Activated T-cell treated with anti-CD3 and anti-CD28 coated beads, Interleukin-2, amount 50 U/mL, for 72 hours (primary cell): ENCODE measurements at regions not wholly inside any gene's neighbourhood (a gene's known extent, or its start where the extent isn't known, plus 50 kb on each side); places are given as distances from the start of the nearest gene placed in this dataset.

ENCODE experiments used
- ATAC-seq, 2 donors: fragments of 150-1000 bp; cut with Tn5 transposase; replicated peaks in 1 of 2; 2 replicates each; pipeline ENCODE4 v1.10.0; 2021; ENCODE audit warnings: moderate library complexity in 2 of 2, mild to moderate bottlenecking in 1 of 2
- DNase-seq, 2 donors: peaks; one replicate each; pipeline ENCODE4 v3.0.0; 2021 to 2022; ENCODE audit warnings: mixed read lengths in 1 of 2
- H3K27ac Mint-ChIP-seq: one replicate; pipeline ENCODE4 v1.8.0; 2022; ENCODE audit warnings: mild to moderate bottlenecking, moderate library complexity, mixed read lengths
- H3K27me3 Mint-ChIP-seq: one replicate; pipeline ENCODE4 v1.8.0; 2022; ENCODE audit warnings: low read depth, mixed read lengths
- H3K36me3 Mint-ChIP-seq, 2 donors: one replicate each; pipeline ENCODE4 v1.8.0; 2022; ENCODE audit warnings: mixed read lengths in 2 of 2, mild to moderate bottlenecking in 1 of 2; ENCODE audit not compliant: insufficient read depth in 2 of 2
- H3K4me1 Mint-ChIP-seq: one replicate; pipeline ENCODE4 v1.8.0; 2022; ENCODE audit warnings: low read depth, mixed read lengths
- H3K4me3 Mint-ChIP-seq, 2 donors: one replicate each; pipeline ENCODE4 v1.8.0; 2022; ENCODE audit warnings: mild to moderate bottlenecking in 2 of 2, mixed read lengths in 2 of 2, moderate library complexity in 2 of 2
- H3K9me3 Mint-ChIP-seq, 2 donors: one replicate each; pipeline ENCODE4 v1.8.0; 2022; ENCODE audit warnings: mixed read lengths in 2 of 2

DNA sequence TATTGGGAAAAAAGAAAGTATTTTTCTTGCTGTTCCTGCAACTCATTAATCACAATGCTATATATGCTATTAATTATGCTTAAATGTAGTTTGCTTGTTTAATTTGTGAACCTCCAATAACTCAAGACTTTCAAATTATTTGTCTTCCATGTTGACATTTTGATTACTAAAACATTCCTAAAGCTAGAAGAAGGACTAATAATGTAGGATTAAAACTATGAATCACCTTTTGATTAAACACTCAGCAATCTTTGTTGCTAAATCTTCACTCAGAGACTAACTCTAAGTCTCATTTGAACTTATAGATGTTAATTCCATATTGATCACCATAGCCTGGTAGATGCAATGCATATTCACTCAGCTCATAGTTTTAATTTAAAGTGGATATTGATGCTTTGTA, 524.6 kb upstream of the ZEB2 start:
- Mint-ChIP-seq H3K27ac (no peak overlapping the region), H3K36me3 (peaks cover 0 to 2% of the 10 kb centered on the region in 2 donors), H3K4me3 (no peak overlapping the region), H3K4me1 (no peaks in the 10 kb centered on the region), H3K27me3 (no peaks in the 10 kb centered on the region), H3K9me3 (peaks cover 0 to 2% of the 10 kb centered on the region in 2 donors)
- no peak for ATAC-seq
- DNase-seq, result no peak

DNA sequence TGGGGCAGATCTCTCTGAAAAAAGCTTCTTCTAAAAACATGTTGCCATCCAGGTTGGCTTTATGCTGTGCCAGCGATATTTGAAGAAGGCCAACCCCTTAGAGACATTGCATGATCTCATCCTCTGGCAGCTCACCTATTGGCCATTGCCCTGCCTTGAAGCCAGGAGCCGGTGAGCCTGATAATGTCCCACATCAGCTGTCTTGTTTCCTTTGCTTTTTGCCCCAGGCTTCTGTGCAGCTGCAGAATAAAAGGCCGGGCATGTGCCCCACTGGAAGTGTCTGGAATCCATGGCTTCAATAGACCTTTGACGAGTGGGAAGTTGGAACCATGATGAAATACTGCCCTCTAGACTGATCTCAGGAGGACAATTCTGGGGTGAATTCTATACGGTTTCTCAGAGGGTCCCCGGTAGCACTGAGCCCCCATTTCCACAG, 523.5 kb upstream of the ZEB2 start:
- H3K27ac Mint-ChIP-seq, result no peak overlapping the region
- DNase-seq, result no peak
- H3K4me3 Mint-ChIP-seq, result no peak overlapping the region
- H3K9me3 Mint-ChIP-seq, result peaks cover 0 to 2% of the 10 kb centered on the region in 2 donors
- H3K27me3 Mint-ChIP-seq, result no peaks in the 10 kb centered on the region
- ATAC-seq, result no peak
- no peaks in the 10 kb centered on the region for H3K4me1 Mint-ChIP-seq
- H3K36me3 Mint-ChIP-seq, result peaks cover 0 to 2% of the 10 kb centered on the region in 2 donors

DNA sequence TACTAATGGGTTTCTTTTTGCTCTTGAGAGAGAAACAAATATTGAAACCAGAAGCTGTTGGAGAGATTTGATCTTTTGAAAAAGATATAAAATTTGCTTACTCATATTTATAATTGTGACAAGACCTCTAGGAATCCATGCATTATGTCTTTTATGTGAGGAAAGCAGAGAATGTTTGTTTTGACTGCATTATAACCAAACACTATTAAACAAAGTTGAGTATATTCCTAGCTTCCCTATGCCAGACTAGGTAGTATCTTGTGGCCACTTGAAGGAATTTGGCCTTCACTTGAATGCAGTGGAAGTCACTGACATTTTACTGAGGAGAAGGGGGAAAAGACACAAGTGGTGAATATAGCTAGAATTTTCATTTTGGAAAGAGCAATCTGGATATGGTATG, 521.8 kb upstream of the ZEB2 start:
- Mint-ChIP-seq H3K27me3 (no peaks in the 10 kb centered on the region), H3K4me3 (no peak overlapping the region), H3K9me3 (peaks cover 0 to 2% of the 10 kb centered on the region in 2 donors), H3K4me1 (no peaks in the 10 kb centered on the region), H3K36me3 (peaks cover 0 to 2% of the 10 kb centered on the region in 2 donors), H3K27ac (no peak overlapping the region)
- DNase-seq, result no peak
- no peak for ATAC-seq

DNA sequence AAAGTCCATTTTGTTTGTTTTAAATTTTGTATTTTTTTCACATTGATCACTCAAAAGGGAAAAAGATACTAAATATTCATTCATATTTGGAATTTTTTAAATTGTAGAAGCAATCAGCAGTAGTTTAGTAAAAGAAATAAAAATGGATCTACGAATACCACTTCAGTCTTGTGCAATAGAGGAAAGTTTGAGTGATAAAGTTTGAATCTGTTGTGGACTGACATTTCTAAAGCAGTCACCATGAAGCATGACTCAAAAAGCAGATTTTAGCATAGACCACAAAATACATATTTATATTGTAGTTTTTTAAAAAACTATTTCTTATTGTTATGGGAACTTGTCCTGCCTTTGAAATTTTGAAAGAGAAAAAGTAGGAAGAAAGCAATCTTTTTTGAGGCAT, 520.5 kb upstream of the ZEB2 start:
- H3K27me3 Mint-ChIP-seq, result no peaks in the 10 kb centered on the region
- no peaks in the 10 kb centered on the region for H3K4me1 Mint-ChIP-seq
- peaks cover 0 to 2% of the 10 kb centered on the region in 2 donors for H3K9me3 Mint-ChIP-seq
- peaks cover 0 to 2% of the 10 kb centered on the region in 2 donors for H3K36me3 Mint-ChIP-seq
- no peak overlapping the region for H3K4me3 Mint-ChIP-seq
- ATAC-seq (no peak), DNase-seq (no peak)
- no peak overlapping the region for H3K27ac Mint-ChIP-seq

DNA sequence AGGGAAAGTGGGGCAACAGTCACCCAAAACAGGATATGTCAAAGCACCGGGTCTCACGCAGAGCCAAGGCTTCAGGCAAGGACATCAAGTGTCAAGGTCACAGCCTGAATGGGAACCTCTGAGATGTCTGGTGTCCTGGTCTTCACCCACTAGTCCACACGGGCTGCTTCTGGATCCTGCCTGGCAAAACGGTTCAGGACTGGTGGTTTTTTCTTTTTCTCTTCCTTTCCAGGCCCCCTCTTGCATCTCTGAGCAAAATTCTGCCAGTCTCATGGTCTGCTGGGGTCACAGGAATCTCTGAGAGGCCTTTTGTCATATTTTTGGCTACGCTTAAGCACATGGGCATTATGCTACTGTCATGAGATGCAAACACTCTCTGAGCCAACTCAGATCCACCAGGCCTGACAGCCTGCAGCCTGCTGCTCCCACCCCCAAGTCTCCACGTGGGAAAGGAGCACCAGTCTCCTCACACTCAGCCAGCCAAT, 518.2 kb upstream of the ZEB2 start:
- Mint-ChIP-seq H3K27me3 (no peaks in the 10 kb centered on the region), H3K9me3 (peaks cover 0 to 2% of the 10 kb centered on the region in 2 donors), H3K36me3 (peaks cover 0 to 2% of the 10 kb centered on the region in 2 donors), H3K27ac (no peak overlapping the region), H3K4me1 (no peaks in the 10 kb centered on the region), H3K4me3 (no peak overlapping the region)
- ATAC-seq (no peak), DNase-seq (no peak)

DNA sequence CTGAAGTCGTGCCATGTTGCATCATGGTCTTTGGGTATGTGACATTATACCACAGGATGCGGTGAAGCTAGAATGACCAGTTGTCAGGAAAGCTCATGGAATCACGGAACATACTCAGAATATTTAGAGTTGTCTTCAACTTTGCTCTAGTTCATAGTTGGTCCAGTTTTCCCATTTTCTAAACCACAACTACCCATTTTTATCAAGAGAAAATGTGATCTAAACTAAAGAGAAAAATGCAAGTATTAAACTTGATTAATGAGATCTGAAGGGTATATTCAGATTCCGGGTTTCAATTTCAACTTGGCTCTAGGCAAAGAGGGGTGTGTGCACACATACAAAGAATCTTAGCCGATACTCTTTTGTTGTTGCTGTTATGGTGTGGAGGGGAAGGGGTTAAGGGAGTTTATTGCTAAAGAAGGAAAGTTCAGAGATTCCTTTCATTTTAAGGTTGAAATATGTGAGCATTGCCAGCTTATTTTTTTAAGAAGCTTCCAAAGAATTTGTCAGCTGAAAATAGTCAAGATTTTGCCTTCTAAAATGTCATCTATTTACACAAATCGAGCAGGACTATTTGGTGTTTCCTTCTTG, 516.6 kb upstream of the ZEB2 start:
- H3K27ac Mint-ChIP-seq, result no peak overlapping the region
- ATAC-seq (no peak), DNase-seq (no peak)
- H3K4me1 Mint-ChIP-seq, result no peaks in the 10 kb centered on the region
- no peaks in the 10 kb centered on the region for H3K36me3 Mint-ChIP-seq
- no peak overlapping the region for H3K4me3 Mint-ChIP-seq
- H3K27me3 Mint-ChIP-seq, result no peaks in the 10 kb centered on the region
- H3K9me3 Mint-ChIP-seq, result no peaks in the 10 kb centered on the region

DNA sequence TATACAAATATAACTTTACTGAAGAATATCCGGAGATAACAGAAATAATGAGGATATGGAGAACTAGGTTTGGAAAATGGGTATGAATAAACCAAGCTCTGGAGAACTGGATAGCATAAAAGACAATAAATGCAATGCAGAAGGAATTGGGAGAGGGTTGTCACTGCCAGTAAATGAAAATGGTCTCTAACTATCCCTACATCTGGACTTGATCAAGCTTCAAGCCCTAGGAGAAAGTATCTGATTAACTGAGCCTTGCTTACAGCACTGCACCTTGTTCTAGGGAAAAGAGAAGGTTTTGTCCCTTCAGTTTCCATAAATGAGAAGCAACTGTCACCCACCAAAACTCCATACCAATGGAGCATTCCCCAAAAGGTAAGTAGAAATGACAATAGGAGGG, 514.6 kb upstream of the ZEB2 start:
- no peak overlapping the region for H3K4me3 Mint-ChIP-seq
- H3K27me3 Mint-ChIP-seq, result no peaks in the 10 kb centered on the region
- H3K9me3 Mint-ChIP-seq, result no peaks in the 10 kb centered on the region
- no peaks in the 10 kb centered on the region for H3K36me3 Mint-ChIP-seq
- no peak overlapping the region for H3K27ac Mint-ChIP-seq
- H3K4me1 Mint-ChIP-seq, result no peaks in the 10 kb centered on the region
- DNase-seq (no peak), ATAC-seq (no peak)

DNA sequence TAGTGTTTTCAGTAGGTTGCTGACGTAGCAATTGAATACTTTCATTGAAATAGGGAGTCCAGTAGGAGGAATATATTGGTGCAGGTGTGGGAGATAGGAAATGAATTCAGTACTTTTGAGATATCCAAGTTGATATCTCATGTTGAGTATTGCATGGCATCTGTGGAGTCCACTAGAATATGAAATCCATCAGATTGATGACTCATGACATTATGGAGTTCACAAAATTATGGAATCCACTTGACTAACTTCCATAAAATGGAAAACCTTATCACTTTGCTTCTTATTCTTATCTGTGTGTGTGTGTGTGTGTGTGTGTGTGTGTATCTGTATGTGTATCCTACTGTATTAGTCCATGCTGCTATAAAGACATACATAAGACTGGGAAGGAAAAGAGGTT, 513.5 kb upstream of the ZEB2 start:
- ATAC-seq, result no peak
- Mint-ChIP-seq H3K4me3 (no peak overlapping the region), H3K9me3 (no peaks in the 10 kb centered on the region)

DNA sequence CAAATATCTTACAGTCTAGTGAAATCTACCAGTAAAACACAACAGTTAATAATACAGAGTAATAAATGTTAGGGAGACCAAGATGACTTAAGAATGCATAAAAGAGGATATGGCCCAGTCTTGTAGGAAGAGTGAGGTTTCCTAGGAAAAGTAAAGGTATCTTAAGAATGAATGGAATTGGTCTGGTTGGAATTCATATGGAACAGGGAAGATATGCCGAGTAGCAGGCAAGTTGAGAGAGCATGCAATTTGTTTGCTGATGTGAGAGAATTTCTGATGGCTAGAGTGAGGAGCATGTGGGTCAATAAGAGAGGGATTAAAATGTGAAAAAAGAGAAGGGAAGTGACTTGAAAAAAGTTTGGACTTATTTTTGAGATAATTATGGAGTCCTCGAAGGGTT, 512.9 kb upstream of the ZEB2 start:
- ATAC-seq (no peak), DNase-seq (no peak)

More for the DNA sequence above, 513.5 kb upstream of the ZEB2 start:
- no peaks in the 10 kb centered on the region for H3K4me1 Mint-ChIP-seq
- no peak for DNase-seq
- H3K27ac Mint-ChIP-seq, result no peak overlapping the region
- no peaks in the 10 kb centered on the region for H3K36me3 Mint-ChIP-seq
- H3K27me3 Mint-ChIP-seq, result no peaks in the 10 kb centered on the region

DNA sequence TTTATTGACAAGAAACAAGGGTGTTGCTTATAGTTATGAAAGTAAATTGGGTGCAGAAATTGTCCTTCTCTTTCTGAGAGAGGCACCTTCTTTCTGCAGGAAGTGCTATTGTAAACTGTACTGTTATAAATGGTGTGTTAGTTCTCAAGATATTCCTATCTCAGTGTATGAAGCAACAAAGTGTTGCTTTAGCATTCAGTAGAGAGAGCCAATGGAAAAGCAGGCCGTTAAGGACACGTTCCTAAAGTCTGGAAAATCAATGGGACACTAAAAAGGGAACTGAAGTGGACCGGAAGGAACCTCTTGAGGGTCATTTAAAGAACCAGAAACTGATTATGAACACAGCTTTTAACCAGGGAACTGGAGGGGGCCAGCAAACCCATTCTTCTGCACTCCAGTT, 510.0 kb upstream of the ZEB2 start:
- Mint-ChIP-seq H3K36me3 (no peaks in the 10 kb centered on the region), H3K4me1 (no peaks in the 10 kb centered on the region), H3K9me3 (no peaks in the 10 kb centered on the region), H3K4me3 (no peak overlapping the region), H3K27me3 (no peaks in the 10 kb centered on the region), H3K27ac (no peak overlapping the region)
- ATAC-seq (no peak), DNase-seq (no peak)

More for the DNA sequence above, 512.9 kb upstream of the ZEB2 start:
- no peaks in the 10 kb centered on the region for H3K36me3 Mint-ChIP-seq
- H3K4me1 Mint-ChIP-seq, result no peaks in the 10 kb centered on the region
- no peak overlapping the region for H3K27ac Mint-ChIP-seq
- H3K9me3 Mint-ChIP-seq, result no peaks in the 10 kb centered on the region
- no peak overlapping the region for H3K4me3 Mint-ChIP-seq
- no peaks in the 10 kb centered on the region for H3K27me3 Mint-ChIP-seq

DNA sequence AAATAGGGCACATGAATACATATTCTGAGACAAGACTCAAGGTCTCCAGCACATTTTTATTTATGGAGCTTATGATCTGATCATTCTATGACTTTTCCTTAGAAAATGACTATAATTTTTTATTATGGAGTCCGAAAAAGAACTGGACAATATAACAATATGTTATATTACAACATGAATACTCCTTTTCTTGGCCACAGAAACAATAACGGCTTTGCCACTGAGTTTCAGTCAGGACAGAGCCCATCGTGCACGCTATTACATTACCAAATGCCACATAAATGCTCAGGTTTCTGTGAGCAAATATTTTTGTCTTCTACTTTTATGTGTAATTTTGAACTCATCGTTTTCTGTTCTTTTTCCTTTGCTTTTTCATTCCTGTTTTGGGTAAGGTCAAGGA, 509.2 kb upstream of the ZEB2 start:
- Mint-ChIP-seq H3K4me3 (no peak overlapping the region), H3K27me3 (no peaks in the 10 kb centered on the region), H3K4me1 (no peaks in the 10 kb centered on the region), H3K36me3 (no peaks in the 10 kb centered on the region), H3K9me3 (no peaks in the 10 kb centered on the region), H3K27ac (no peak overlapping the region)
- DNase-seq, result no peak
- no peak for ATAC-seq

DNA sequence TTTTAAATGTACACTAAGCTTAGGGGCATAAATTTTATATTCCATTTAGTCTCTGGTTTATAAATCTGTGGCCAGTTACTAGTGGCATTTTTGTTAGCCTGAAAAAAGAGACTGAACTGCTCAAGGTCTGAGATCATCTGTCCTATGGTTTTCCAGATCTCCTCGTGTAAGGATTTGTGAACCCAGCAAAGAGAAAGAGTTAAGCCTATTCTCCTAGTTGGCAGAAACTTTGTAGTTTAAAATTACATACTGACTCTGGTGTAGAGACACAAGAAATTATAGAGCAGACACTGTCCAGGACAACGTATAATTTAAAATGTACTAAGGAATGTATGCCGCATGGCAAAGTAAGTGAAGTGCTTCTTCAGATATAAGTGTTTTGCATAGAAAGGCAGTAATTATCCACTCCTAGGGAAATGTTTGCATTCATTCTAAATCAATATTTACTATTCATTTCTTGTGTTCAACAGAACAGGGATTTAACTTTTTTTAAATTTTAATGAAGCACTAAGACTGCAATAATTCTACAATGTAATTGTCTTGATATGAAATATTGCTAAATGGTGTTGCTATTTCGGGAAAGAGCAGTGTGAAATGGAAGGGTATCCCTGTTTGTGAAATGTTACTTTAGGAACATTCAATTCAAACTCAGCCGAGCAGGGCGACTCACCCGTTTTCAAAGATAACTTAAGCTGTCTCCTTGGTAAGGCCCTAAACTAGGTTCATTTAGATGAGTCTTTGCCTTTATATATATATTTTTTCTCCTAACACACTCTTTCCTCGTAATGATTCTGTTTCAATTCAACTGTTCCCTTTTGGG, 508.4 kb upstream of the ZEB2 start:
- no peaks in the 10 kb centered on the region for H3K36me3 Mint-ChIP-seq
- no peaks in the 10 kb centered on the region for H3K4me1 Mint-ChIP-seq
- ATAC-seq, result no peak
- no peak overlapping the region for H3K27ac Mint-ChIP-seq
- H3K9me3 Mint-ChIP-seq, result no peaks in the 10 kb centered on the region
- H3K4me3 Mint-ChIP-seq, result no peak overlapping the region
- DNase-seq, result no peak
- H3K27me3 Mint-ChIP-seq, result no peaks in the 10 kb centered on the region

DNA sequence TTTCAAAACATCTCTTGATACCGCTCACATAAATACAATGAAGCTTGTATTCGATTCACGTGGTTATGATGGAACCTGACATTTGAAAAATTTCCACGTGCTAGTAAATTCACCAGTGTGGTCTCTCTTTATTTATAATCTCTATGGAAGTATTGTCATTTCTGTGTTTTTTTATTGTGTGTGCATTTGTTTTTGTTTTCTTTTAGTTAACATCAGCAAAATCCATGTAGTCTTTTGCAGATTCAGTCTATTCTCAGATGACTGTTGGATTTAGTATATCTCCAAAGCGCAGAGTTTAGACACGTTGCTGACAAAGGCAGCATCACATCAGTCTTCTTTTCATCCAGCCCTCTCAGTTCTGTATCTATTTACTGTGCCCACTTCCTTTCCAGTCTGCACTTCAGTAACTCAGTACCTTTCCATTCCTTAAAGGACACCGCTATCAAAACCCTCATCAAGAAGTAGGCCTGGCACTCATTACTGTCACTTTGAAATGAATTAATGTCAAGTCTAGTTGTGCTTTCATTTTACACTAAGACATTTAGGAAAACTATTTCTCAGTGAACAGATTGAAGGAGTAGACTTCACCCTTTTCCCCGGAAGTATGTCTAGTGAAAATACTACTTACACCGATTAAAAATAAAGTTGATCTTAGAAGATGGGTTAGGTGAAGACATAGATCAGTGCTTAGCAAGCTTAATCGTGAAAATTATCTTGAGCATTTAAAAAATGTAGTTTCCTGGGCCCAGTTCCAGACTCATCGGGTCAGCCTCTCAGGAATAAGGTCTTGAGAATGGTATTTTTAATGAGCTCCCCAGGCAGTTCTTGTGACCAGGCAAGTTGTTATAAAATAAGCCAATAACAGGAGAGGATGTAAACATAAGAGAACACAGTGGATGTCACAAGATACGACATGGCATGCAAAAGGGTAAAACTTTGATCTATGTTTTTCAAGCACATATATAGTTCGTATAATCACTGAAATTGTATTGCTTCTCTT, 506.8 kb upstream of the ZEB2 start:
- Mint-ChIP-seq H3K4me3 (no peak overlapping the region), H3K9me3 (no peaks in the 10 kb centered on the region), H3K4me1 (no peaks in the 10 kb centered on the region), H3K27me3 (no peaks in the 10 kb centered on the region), H3K36me3 (no peaks in the 10 kb centered on the region), H3K27ac (no peak overlapping the region)
- no peak for ATAC-seq
- DNase-seq, result no peak
